Lung (tissue), 11 donors: ENCODE measurements at regions not wholly inside any gene's neighbourhood (a gene's known extent, or its start where the extent isn't known, plus 50 kb on each side); places are given as distances from the start of the nearest gene placed in this dataset.

Source experiments
- ATAC-seq: fragments of 200-7000 bp; cut with Tn5 transposase; one replicate; pipeline ENCODE4 v1.9.1; 2020; ENCODE audit warnings: moderate number of reproducible peaks; ENCODE audit not compliant: insufficient read depth, low FRiP score
- DNase-seq, 3 donors: peaks; one replicate each; pipeline ENCODE4 v3.0.0-alpha.2; 2013 to 2017
- H3K27ac ChIP-seq, 2 donors: one replicate each; pipeline ENCODE4 v1.5.1; 2013; ENCODE audit warnings: mild to moderate bottlenecking in 2 of 2, moderate library complexity in 2 of 2, control low read depth in 1 of 2, inconsistent platforms in 1 of 2, low read depth in 1 of 2, low read length in 1 of 2
- H3K27me3 ChIP-seq, 3 donors: one replicate each; pipeline ENCODE4 v1.5.1; 2013; ENCODE audit warnings: low read length in 2 of 3; ENCODE audit not compliant: control insufficient read depth in 3 of 3, insufficient read depth in 3 of 3
- H3K36me3 ChIP-seq, 4 donors: one replicate each; pipeline ENCODE4 v1.5.1; 2013; ENCODE audit warnings: low read length in 4 of 4, mild to moderate bottlenecking in 1 of 4, moderate library complexity in 1 of 4; ENCODE audit not compliant: control insufficient read depth in 4 of 4, insufficient read depth in 4 of 4
- H3K4me1 ChIP-seq, 5 donors: one replicate each; pipeline ENCODE4 v1.5.1; 2013; ENCODE audit warnings: low read length in 5 of 5, mild to moderate bottlenecking in 2 of 5, moderate library complexity in 1 of 5; ENCODE audit not compliant: control insufficient read depth in 5 of 5, insufficient read depth in 5 of 5
- H3K4me3 ChIP-seq: one replicate; pipeline ENCODE4 v1.5.1; 2013; ENCODE audit warnings: mild to moderate bottlenecking, control low read depth, moderate library complexity
- H3K9ac ChIP-seq, 2 donors: one replicate each; pipeline ENCODE4 v1.5.1; 2013; ENCODE audit warnings: low read length in 2 of 2, control low read depth in 1 of 2; ENCODE audit not compliant: insufficient read depth in 1 of 2
- H3K9me3 ChIP-seq, 4 donors: one replicate each; pipeline ENCODE4 v1.5.1; 2013; ENCODE audit warnings: low read length in 3 of 4, mild to moderate bottlenecking in 1 of 4, moderate library complexity in 1 of 4; ENCODE audit not compliant: control insufficient read depth in 4 of 4, insufficient read depth in 3 of 4
- WGBS, 2 donors: extraction: QIAGEN DNeasy Blood & Tissue Kit; methylation state at CpG; one replicate each; pipeline ENCODE4 v1.1.7; 2013; 5-methylcytosine and 5-hydroxymethylcytosine counted together
- TF ChIP-seq, protein P1 (sequence below): IDR thresholded peaks from 2 replicates; pipeline ENCODE4 v1.5.1; 2012; ENCODE audit warnings: mild to moderate bottlenecking; ENCODE audit errors: control extremely low read depth, extremely low read depth
- donor health status: control.
- donor health status: control.
- donor health status: Bipolar disorder and iron deficiency.
- donor health status: healthy.
- donor health status: DM: yes; HTN: yes; CAD: no.

GRCh38 chr6:71138376-71138775 lies 150.2 kb upstream of the OGFRL1 start:
- Histone ChIP-seq H3K27ac (no peak overlapping the region), H3K27me3 (no peaks in the 10 kb centered on the region), H3K4me1 (no peaks in the 10 kb centered on the region), H3K4me3 (no peak overlapping the region), H3K36me3 (no peaks in the 10 kb centered on the region), H3K9me3 (peaks cover 0 to 3% (median 2%) of the 10 kb centered on the region in 4 donors), H3K9ac (no peak overlapping the region)
- DNase-seq (no peak), ATAC-seq (no peak)
- 62 to 78% methylated on average over 2 of the region's 2 CpGs for WGBS, 2 donors
- TF ChIP-seq, protein P1, sequence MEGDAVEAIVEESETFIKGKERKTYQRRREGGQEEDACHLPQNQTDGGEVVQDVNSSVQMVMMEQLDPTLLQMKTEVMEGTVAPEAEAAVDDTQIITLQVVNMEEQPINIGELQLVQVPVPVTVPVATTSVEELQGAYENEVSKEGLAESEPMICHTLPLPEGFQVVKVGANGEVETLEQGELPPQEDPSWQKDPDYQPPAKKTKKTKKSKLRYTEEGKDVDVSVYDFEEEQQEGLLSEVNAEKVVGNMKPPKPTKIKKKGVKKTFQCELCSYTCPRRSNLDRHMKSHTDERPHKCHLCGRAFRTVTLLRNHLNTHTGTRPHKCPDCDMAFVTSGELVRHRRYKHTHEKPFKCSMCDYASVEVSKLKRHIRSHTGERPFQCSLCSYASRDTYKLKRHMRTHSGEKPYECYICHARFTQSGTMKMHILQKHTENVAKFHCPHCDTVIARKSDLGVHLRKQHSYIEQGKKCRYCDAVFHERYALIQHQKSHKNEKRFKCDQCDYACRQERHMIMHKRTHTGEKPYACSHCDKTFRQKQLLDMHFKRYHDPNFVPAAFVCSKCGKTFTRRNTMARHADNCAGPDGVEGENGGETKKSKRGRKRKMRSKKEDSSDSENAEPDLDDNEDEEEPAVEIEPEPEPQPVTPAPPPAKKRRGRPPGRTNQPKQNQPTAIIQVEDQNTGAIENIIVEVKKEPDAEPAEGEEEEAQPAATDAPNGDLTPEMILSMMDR, result no peak

DNA sequence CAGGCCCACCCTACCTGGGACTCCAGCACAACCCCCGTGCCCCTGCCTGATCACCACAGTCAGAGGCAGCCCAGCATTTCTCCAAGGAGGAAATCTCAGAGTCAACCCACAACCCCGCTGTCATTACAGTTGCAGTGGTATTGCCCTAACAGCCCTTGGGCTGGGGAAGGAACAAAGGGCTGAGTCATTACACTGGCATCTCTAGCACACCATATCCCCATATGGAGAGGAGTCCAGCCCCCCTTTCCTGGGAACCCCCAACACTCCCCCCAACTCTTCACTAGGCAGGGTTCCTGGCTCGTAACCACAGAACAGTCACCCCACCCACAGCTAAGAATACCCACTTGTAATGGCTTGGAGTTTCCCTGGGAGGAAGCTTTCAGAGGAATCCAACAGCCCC lies 149.4 kb upstream of the OGFRL1 start:
- TF ChIP-seq, protein P1, result no peak
- H3K4me1 ChIP-seq, result no peaks in the 10 kb centered on the region
- WGBS, 2 donors, result 58 to 67% methylated on average over 3 of the region's 3 CpGs
- H3K27me3 ChIP-seq, result no peaks in the 10 kb centered on the region
- H3K27ac ChIP-seq, result no peak overlapping the region
- peaks cover 0 to 3% (median 2%) of the 10 kb centered on the region in 4 donors for H3K9me3 ChIP-seq
- no peak for DNase-seq
- no peak overlapping the region for H3K9ac ChIP-seq
- no peak overlapping the region for H3K4me3 ChIP-seq
- ATAC-seq, result no peak
- no peaks in the 10 kb centered on the region for H3K36me3 ChIP-seq

DNA sequence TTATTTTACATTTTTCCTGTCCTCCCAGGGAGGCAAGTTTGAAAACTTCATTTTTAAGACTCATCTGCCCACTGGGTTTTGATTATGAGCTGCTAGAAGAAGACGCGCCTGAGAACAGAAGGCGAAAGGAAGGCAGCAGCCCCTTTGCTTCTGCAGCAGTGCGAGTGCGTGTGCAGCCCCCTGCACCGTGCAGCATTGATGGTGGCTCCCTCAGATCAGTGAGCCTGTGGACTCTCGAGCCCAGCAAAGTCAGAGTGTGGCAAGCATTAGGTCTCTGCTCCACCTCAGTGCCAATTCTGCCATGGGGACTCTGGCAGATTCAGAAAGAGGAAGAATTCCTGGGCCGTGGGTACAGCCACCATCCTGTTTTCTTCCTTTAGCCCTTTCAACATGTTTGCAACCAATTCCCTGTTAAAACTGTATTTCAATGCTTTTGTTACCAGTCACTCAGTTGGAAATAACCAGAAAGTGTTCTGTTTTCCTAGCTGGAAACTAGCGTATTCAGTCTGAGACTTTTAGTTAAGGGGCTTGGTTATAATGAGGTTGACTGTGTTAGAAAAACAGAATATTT lies 134.8 kb upstream of the OGFRL1 start:
- ATAC-seq (no peak), DNase-seq (no peak)
- H3K36me3 ChIP-seq, result no peaks in the 10 kb centered on the region
- no peak overlapping the region for H3K4me3 ChIP-seq
- no peaks in the 10 kb centered on the region for H3K4me1 ChIP-seq
- H3K27me3 ChIP-seq, result no peaks in the 10 kb centered on the region
- 82 to 85% methylated on average over 9 of the region's 9 CpGs for WGBS, 2 donors
- H3K9ac ChIP-seq, result no peak overlapping the region
- H3K9me3 ChIP-seq, result no peaks in the 10 kb centered on the region
- TF ChIP-seq, protein P1, result no peak
- H3K27ac ChIP-seq, result no peak overlapping the region

DNA sequence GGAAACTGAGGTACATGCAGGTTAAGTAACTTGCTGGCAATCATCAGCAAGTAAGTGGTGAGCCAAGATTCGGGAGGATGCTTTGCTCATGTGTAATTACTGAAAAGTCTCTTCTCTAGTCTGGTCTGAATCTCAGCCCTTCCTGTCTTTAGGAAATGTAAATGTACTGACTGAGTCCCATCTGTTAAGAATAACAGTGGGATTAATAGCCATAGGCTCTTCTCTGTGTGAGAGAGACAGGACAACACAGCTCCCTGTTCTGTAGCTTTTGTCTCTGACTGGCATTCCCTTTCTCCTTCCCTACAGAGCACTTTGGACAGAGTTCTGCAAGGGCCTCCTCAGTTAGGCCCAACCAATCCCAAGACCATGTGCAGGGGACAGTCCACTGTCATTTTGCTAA lies 131.3 kb upstream of the OGFRL1 start:
- H3K4me1 ChIP-seq, result no peaks in the 10 kb centered on the region
- H3K4me3 ChIP-seq, result no peak overlapping the region
- WGBS, 2 donors, result 88 to 89% methylated on average over 1 of the region's 1 CpG
- no peak overlapping the region for H3K9ac ChIP-seq
- TF ChIP-seq, protein P1, result no peak
- DNase-seq, result no peak
- no peak for ATAC-seq
- H3K9me3 ChIP-seq, result no peaks in the 10 kb centered on the region
- no peaks in the 10 kb centered on the region for H3K36me3 ChIP-seq
- no peak overlapping the region for H3K27ac ChIP-seq
- no peaks in the 10 kb centered on the region for H3K27me3 ChIP-seq
